ENCODE measurements at regions not wholly inside any gene's neighbourhood (a gene's known extent, or its start where the extent isn't known, plus 50 kb on each side); places are given as distances from the start of the nearest gene placed in this dataset.
A peak's percentile ranks its signal among the peaks of the same experiment; 100 is the strongest.
"Not testable (repeated sequence)": the region's sequence is repeated elsewhere in the genome, so short reads cannot be mapped to it uniquely, and the experiment has no call there.

- H4K20me1 ChIP-seq (ENCODE audit: insufficient read depth, low read length), result no peaks in the 10 kb centered on the region
- Mint-ChIP-seq H3K4me1 (ENCODE audit: low read depth, unreplicated experiment) (peaks cover 6% of the 10 kb centered on the region), H3K4me3 (ENCODE audit: unreplicated experiment) (no peak overlapping the region), H3K36me3 (ENCODE audit: low read depth, unreplicated experiment) (no peaks in the 10 kb centered on the region), H3K27ac (ENCODE audit: unreplicated experiment) (no peak overlapping the region), H3K27me3 (ENCODE audit: low read depth, unreplicated experiment) (no peaks in the 10 kb centered on the region), H3K9me3 (ENCODE audit: unreplicated experiment) (no peaks in the 10 kb centered on the region)
- peak overlapping the region; percentile 10 for H3K4me2 ChIP-seq (ENCODE audit: low read length)
- no peaks in the 10 kb centered on the region for H3K36me3 ChIP-seq (ENCODE audit: insufficient read depth, low read length)
- H3K9me3 ChIP-seq (ENCODE audit: insufficient read depth, low read depth, low read length), result no peaks in the 10 kb centered on the region
- H3K9ac ChIP-seq (ENCODE audit: low read length), result no peak overlapping the region
- H3K79me2 ChIP-seq (ENCODE audit: insufficient read depth, low read length), result no peaks in the 10 kb centered on the region
- no peak overlapping the region for H3K27ac ChIP-seq (ENCODE audit: low read depth, low read length)
- H2AFZ ChIP-seq (ENCODE audit: low read depth, low read length), result no peak overlapping the region
- no peak overlapping the region for H3K4me3 ChIP-seq (ENCODE audit: insufficient read depth, low read depth, low read length)
- H3K4me1 ChIP-seq (ENCODE audit: insufficient read depth, low read length), result no peaks in the 10 kb centered on the region
- TF ChIP-seq, protein P1, sequence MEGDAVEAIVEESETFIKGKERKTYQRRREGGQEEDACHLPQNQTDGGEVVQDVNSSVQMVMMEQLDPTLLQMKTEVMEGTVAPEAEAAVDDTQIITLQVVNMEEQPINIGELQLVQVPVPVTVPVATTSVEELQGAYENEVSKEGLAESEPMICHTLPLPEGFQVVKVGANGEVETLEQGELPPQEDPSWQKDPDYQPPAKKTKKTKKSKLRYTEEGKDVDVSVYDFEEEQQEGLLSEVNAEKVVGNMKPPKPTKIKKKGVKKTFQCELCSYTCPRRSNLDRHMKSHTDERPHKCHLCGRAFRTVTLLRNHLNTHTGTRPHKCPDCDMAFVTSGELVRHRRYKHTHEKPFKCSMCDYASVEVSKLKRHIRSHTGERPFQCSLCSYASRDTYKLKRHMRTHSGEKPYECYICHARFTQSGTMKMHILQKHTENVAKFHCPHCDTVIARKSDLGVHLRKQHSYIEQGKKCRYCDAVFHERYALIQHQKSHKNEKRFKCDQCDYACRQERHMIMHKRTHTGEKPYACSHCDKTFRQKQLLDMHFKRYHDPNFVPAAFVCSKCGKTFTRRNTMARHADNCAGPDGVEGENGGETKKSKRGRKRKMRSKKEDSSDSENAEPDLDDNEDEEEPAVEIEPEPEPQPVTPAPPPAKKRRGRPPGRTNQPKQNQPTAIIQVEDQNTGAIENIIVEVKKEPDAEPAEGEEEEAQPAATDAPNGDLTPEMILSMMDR (IDR thresholded peaks at IDR 0.05; ENCODE audit: insufficient read depth, low read depth, low read length), result no peak
- no peak for TF ChIP-seq EZH2 (IDR thresholded peaks at IDR 0.05; ENCODE audit: insufficient read depth, low read length)
- H3K27me3 ChIP-seq (ENCODE audit: insufficient read depth, low read length), result no peaks in the 10 kb centered on the region
- FAIRE-seq (no peak), DNase-seq (ENCODE audit: low read depth) (peak; percentile 96)
Measured at GRCh38 chr4:124121461-124121971, 591.0 kb downstream of the ANKRD50 start.

DNA sequence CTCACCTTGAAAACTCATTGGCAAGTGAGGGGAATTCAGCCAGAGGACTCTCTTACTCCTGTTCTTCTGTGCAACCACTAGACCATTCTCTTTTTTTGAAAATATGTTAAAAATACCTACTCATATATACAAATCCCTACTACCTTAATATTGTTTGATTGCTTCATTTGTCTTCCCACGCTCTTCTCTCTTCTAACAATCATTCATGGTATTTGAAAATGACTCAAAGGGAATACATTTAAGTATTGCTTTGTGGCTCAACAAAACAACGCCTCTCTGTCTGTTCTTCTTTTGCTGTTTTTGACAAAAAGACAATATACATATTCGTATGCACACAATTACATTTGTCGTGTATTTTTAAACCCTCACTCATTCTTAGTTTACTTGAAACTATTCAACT, 589.4 kb downstream of the ANKRD50 start:
- H3K27ac ChIP-seq (ENCODE audit: low read depth, low read length), result no peak overlapping the region
- H3K4me1 ChIP-seq (ENCODE audit: insufficient read depth, low read length), result no peaks in the 10 kb centered on the region
- no peak overlapping the region for H3K4me2 ChIP-seq (ENCODE audit: low read length)
- H3K9ac ChIP-seq (ENCODE audit: low read length), result no peak overlapping the region
- H3K9me3 Mint-ChIP-seq (ENCODE audit: unreplicated experiment), result no peaks in the 10 kb centered on the region
- DNase-seq (ENCODE audit: low read depth), result peak; percentile 73
- no peaks in the 10 kb centered on the region for H3K36me3 ChIP-seq (ENCODE audit: insufficient read depth, low read length)
- H3K4me3 Mint-ChIP-seq (ENCODE audit: unreplicated experiment), result no peak overlapping the region
- TF ChIP-seq EZH2 (IDR thresholded peaks at IDR 0.05; ENCODE audit: insufficient read depth, low read length), result no peak
- TF ChIP-seq, protein P1 (IDR thresholded peaks at IDR 0.05; ENCODE audit: insufficient read depth, low read depth, low read length), result no peak
- peaks cover 6% of the 10 kb centered on the region for H3K4me1 Mint-ChIP-seq (ENCODE audit: low read depth, unreplicated experiment)
- no peaks in the 10 kb centered on the region for H3K36me3 Mint-ChIP-seq (ENCODE audit: low read depth, unreplicated experiment)
- no peaks in the 10 kb centered on the region for H3K9me3 ChIP-seq (ENCODE audit: insufficient read depth, low read depth, low read length)
- no peak for FAIRE-seq
- no peaks in the 10 kb centered on the region for H3K27me3 Mint-ChIP-seq (ENCODE audit: low read depth, unreplicated experiment)
- no peak overlapping the region for H3K27ac Mint-ChIP-seq (ENCODE audit: unreplicated experiment)
- no peak overlapping the region for H2AFZ ChIP-seq (ENCODE audit: low read depth, low read length)
- no peaks in the 10 kb centered on the region for H3K79me2 ChIP-seq (ENCODE audit: insufficient read depth, low read length)
- H3K27me3 ChIP-seq (ENCODE audit: insufficient read depth, low read length), result no peaks in the 10 kb centered on the region
- H4K20me1 ChIP-seq (ENCODE audit: insufficient read depth, low read length), result no peaks in the 10 kb centered on the region
- no peak overlapping the region for H3K4me3 ChIP-seq (ENCODE audit: insufficient read depth, low read depth, low read length)

- Histone ChIP-seq H3K4me2 (ENCODE audit: low read length) (no peak overlapping the region), H3K4me3 (ENCODE audit: insufficient read depth, low read depth, low read length) (no peak overlapping the region), H3K27ac (ENCODE audit: low read depth, low read length) (no peak overlapping the region), H3K9me3 (ENCODE audit: insufficient read depth, low read depth, low read length) (no peaks in the 10 kb centered on the region), H3K9ac (ENCODE audit: low read length) (no peak overlapping the region), H3K79me2 (ENCODE audit: insufficient read depth, low read length) (no peaks in the 10 kb centered on the region), H3K4me1 (ENCODE audit: insufficient read depth, low read length) (no peaks in the 10 kb centered on the region), H4K20me1 (ENCODE audit: insufficient read depth, low read length) (no peaks in the 10 kb centered on the region), H3K27me3 (ENCODE audit: insufficient read depth, low read length) (no peaks in the 10 kb centered on the region), H2AFZ (ENCODE audit: low read depth, low read length) (no peak overlapping the region), H3K36me3 (ENCODE audit: insufficient read depth, low read length) (no peaks in the 10 kb centered on the region)
- no peak for FAIRE-seq
- Mint-ChIP-seq H3K9me3 (ENCODE audit: unreplicated experiment) (no peaks in the 10 kb centered on the region), H3K27me3 (ENCODE audit: low read depth, unreplicated experiment) (no peaks in the 10 kb centered on the region), H3K4me3 (ENCODE audit: unreplicated experiment) (no peak overlapping the region), H3K4me1 (ENCODE audit: low read depth, unreplicated experiment) (peaks cover 6% of the 10 kb centered on the region), H3K27ac (ENCODE audit: unreplicated experiment) (no peak overlapping the region), H3K36me3 (ENCODE audit: low read depth, unreplicated experiment) (no peaks in the 10 kb centered on the region)
- DNase-seq (ENCODE audit: low read depth), result no peak
- TF ChIP-seq EZH2 (IDR thresholded peaks at IDR 0.05; ENCODE audit: insufficient read depth, low read length), result no peak
- TF ChIP-seq, protein P1 (IDR thresholded peaks at IDR 0.05; ENCODE audit: insufficient read depth, low read depth, low read length), result no peak
Measured at GRCh38 chr4:124123721-124124120, 588.8 kb downstream of the ANKRD50 start.

DNA sequence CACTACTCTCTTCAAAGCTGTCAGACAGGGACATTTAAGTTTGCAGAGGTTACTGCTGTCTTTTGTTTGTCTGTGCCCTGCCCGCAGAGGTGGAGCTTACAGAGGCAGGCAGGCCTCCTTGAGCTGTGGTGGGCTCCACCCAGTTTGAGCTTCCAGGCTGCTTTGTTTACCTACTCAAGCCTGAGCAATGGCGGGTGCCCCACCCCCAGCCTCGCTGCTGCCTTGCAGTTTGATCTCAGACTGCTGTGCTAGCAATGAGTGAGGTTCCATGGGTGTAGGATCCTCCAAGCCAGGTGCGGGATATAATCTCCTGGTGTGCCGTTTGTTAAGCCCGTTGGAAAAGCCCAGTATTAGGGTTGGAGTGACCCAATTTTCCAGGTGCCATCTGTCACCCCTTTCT, 581.2 kb downstream of the ANKRD50 start:
- H3K9ac ChIP-seq (ENCODE audit: low read length); H3K27ac Mint-ChIP-seq (ENCODE audit: unreplicated experiment); H3K36me3 Mint-ChIP-seq (ENCODE audit: low read depth, unreplicated experiment); H3K27me3 Mint-ChIP-seq (ENCODE audit: low read depth, unreplicated experiment); H3K4me3 ChIP-seq (ENCODE audit: insufficient read depth, low read depth, low read length); H3K36me3 ChIP-seq (ENCODE audit: insufficient read depth, low read length); H3K27ac ChIP-seq (ENCODE audit: low read depth, low read length); H3K4me1 Mint-ChIP-seq (ENCODE audit: low read depth, unreplicated experiment); DNase-seq (ENCODE audit: low read depth); H3K9me3 ChIP-seq (ENCODE audit: insufficient read depth, low read depth, low read length); H3K27me3 ChIP-seq (ENCODE audit: insufficient read depth, low read length); H2AFZ ChIP-seq (ENCODE audit: low read depth, low read length); H3K4me3 Mint-ChIP-seq (ENCODE audit: unreplicated experiment); FAIRE-seq; H3K4me2 ChIP-seq (ENCODE audit: low read length); H4K20me1 ChIP-seq (ENCODE audit: insufficient read depth, low read length); H3K79me2 ChIP-seq (ENCODE audit: insufficient read depth, low read length): not testable (repeated sequence)
- peaks cover 12% of the 10 kb centered on the region for H3K9me3 Mint-ChIP-seq (ENCODE audit: unreplicated experiment)
- peaks cover 13% of the 10 kb centered on the region for H3K4me1 ChIP-seq (ENCODE audit: insufficient read depth, low read length)
